K562 (cell line): ENCODE measurements at regions not wholly inside any gene's neighbourhood (a gene's known extent, or its start where the extent isn't known, plus 50 kb on each side); places are given as distances from the start of the nearest gene placed in this dataset.

Experiments used
- ATAC-seq: fragments of 200-7000 bp; cut with Tn5 transposase; 3 replicates; pipeline ENCODE4 v1.9.1; 2020; ENCODE audit warnings: moderate library complexity
- BruUV-seq: library from RNA; stranded (reverse); fragments of 400-500 nt; replicated peaks from 2 replicates; lab custom pipeline; 2021; lab: Mats Ljungman, UMichigan
- CTCF ChIA-PET: fragments of 300-600 bp; formaldehyde crosslinking; extraction: SDS; loops from one replicate; lab custom pipeline; 2021; ENCODE audit warnings: low intra/inter-chr PET ratio; lab: Yijun Ruan, JAX
- POLR2A ChIA-PET: fragments of 300-600, 350-650 bp; sonication (Branson Sonifier 250); formaldehyde crosslinking; extraction: SDS; loops from one replicate; lab custom pipeline; 2021; ENCODE audit warnings: antibody characterized with exemption, inconsistent platforms; lab: Yijun Ruan, JAX
- DNase-seq, 4 experiments: peaks; one replicate each; pipeline versions ENCODE4 v3.0.0 to v3.0.0-alpha.2; 2011 to 2018; ENCODE audit warnings: low spot score in 3 of 4, mixed read lengths in 3 of 4; ENCODE audit errors: extremely low read depth in 1 of 4
- FAIRE-seq: peaks from 2 replicates; lab custom pipeline; 2011; peaks lifted over from hg19 to GRCh38; lab: Jason Lieb, UNC
- H2AFZ ChIP-seq: 2 replicates; pipeline ENCODE4 v1.6.0; 2011; ENCODE audit warnings: low read depth, low read length, control low read depth, inconsistent platforms
- H3K27ac ChIP-seq: fragments of 200-600 bp; 3 replicates; pipeline ENCODE4 v1.8.0; 2011; ENCODE audit warnings: low read depth, mild to moderate bottlenecking, control low read depth, inconsistent platforms, low read length, moderate library complexity, mixed read lengths; ENCODE audit errors: extremely low read depth
- H3K27me3 ChIP-seq, 2 experiments: fragments of 300-600 bp in 1 of 2; 2 replicates in 1 of 2; 3 replicates in 1 of 2; pipeline versions ENCODE4 v1.6.0 to v1.8.0; 2011; ENCODE audit warnings: inconsistent platforms in 2 of 2, low read length in 2 of 2, mild to moderate bottlenecking in 1 of 2, mixed read lengths in 1 of 2, moderate library complexity in 1 of 2; ENCODE audit not compliant: control insufficient read depth in 2 of 2, insufficient read depth in 2 of 2
- H3K36me3 ChIP-seq: fragments of 300-600 bp; 3 replicates; pipeline ENCODE4 v1.8.0; 2011; ENCODE audit warnings: mild to moderate bottlenecking, low read length, inconsistent platforms; ENCODE audit not compliant: control insufficient read depth, insufficient read depth
- H3K4me1 ChIP-seq, 2 experiments: fragments of 200-600 bp in 1 of 2; replicated peaks in 1 of 2; 2 replicates in 1 of 2; 3 replicates in 1 of 2; pipeline versions ENCODE4 v1.5.1 to v1.8.0; 2011; ENCODE audit warnings: inconsistent platforms in 2 of 2, low read length in 2 of 2, mild to moderate bottlenecking in 1 of 2, mixed read lengths in 1 of 2, moderate library complexity in 1 of 2; ENCODE audit not compliant: control insufficient read depth in 2 of 2, insufficient read depth in 2 of 2
- H3K4me2 ChIP-seq: 2 replicates; pipeline ENCODE4 v1.6.1; 2011; ENCODE audit warnings: low read length, control low read depth, inconsistent platforms, mixed read lengths; ENCODE audit not compliant: insufficient read depth
- H3K4me3 ChIP-seq: fragments of 200-600 bp; sonication (generic), shearing (Covaris generic); 2 replicates; pipeline ENCODE4 v1.5.1; 2016; ENCODE audit warnings: control low read depth, inconsistent platforms
- H3K79me2 ChIP-seq: fragments of 200-600 bp; 3 replicates; pipeline ENCODE4 v1.8.0; 2011; ENCODE audit warnings: low read length, inconsistent platforms; ENCODE audit not compliant: control insufficient read depth, insufficient read depth
- H3K9ac ChIP-seq, 2 experiments: 2 replicates each; pipeline versions ENCODE4 v1.6.0 to v1.6.1; 2011; ENCODE audit warnings: low read depth in 2 of 2, low read length in 2 of 2, control low read depth in 1 of 2, inconsistent platforms in 1 of 2, mild to moderate bottlenecking in 1 of 2, mixed read lengths in 1 of 2; ENCODE audit not compliant: insufficient read depth in 1 of 2
- H3K9me1 ChIP-seq: one replicate; pipeline ENCODE4 v1.6.0; 2011; ENCODE audit warnings: inconsistent platforms, mild to moderate bottlenecking, low read length, moderate library complexity; ENCODE audit not compliant: control insufficient read depth, insufficient read depth
- H3K9me3 ChIP-seq: replicated peaks from 2 replicates; pipeline ENCODE4 v1.5.1; 2011; ENCODE audit warnings: low read depth, low read length, inconsistent platforms; ENCODE audit not compliant: control insufficient read depth, insufficient read depth
- H4K20me1 ChIP-seq: replicated peaks from 2 replicates; pipeline ENCODE4 v1.6.1; 2011; ENCODE audit warnings: low read length, inconsistent platforms, mixed read lengths; ENCODE audit not compliant: control insufficient read depth, insufficient read depth
- HDAC1 ChIP-seq, 2 experiments: fragments of 450-650 bp; IDR thresholded peaks; 2 replicates each; pipeline ENCODE4 v1.6.1; 2016 to 2017; ENCODE audit warnings: inconsistent platforms in 1 of 2, mild to moderate bottlenecking in 1 of 2, moderate library complexity in 1 of 2
- HOXB6 ChIP-seq: fragments of 250-450 bp; sonication (Bioruptor Pico); IDR thresholded peaks from 2 replicates; pipeline ENCODE4 v1.5.1; 2022; ENCODE audit warnings: mild to moderate bottlenecking, borderline replicate concordance
- ILF3 ChIP-seq: fragments of 450-650 bp; IDR thresholded peaks from 2 replicates; pipeline ENCODE4 v1.6.1; 2018; ENCODE audit warnings: antibody characterized with exemption, mild to moderate bottlenecking, moderate library complexity, borderline replicate concordance
- MAFG ChIP-seq: fragments of 450-650 bp; conservative IDR thresholded peaks from 2 replicates; pipeline ENCODE4 v1.6.1; 2016; ENCODE audit warnings: missing genetic modification characterization, missing compliant biosample characterization
- MTF1 ChIP-seq: fragments of 250-450 bp; sonication (Bioruptor Pico); IDR thresholded peaks from 2 replicates; pipeline ENCODE4 v1.9.0; 2021; ENCODE audit warnings: moderate library complexity, mild to moderate bottlenecking, inconsistent platforms, borderline replicate concordance
- RBM22 ChIP-seq: fragments of 200-400 bp; formaldehyde crosslinking; IDR thresholded peaks from 2 replicates; pipeline ENCODE4 v1.6.1; 2018; ENCODE audit warnings: low read length, low read depth; ENCODE audit not compliant: poor library complexity, severe bottlenecking
- ZNF133 ChIP-seq: fragments of 250-450 bp; sonication (Bioruptor Pico); IDR thresholded peaks from 2 replicates; pipeline ENCODE4 v1.4.0; 2020; ENCODE audit warnings: mild to moderate bottlenecking
- ZNF551 ChIP-seq: fragments of 250-450 bp; sonication (Bioruptor Pico); IDR thresholded peaks from 2 replicates; pipeline ENCODE4 v1.5.0; 2021; ENCODE audit warnings: mild to moderate bottlenecking, moderate library complexity
- ZNF644 ChIP-seq: fragments of 200-800 bp; sonication (Bioruptor generic); IDR thresholded peaks from 2 replicates; pipeline ENCODE4 v1.6.1; 2016; ENCODE audit warnings: low read depth, missing genetic modification characterization, missing compliant biosample characterization
- ZNF785 ChIP-seq: fragments of 250-450 bp; sonication (Bioruptor Pico); IDR thresholded peaks from 2 replicates; pipeline ENCODE4 v1.4.0; 2020; ENCODE audit warnings: mild to moderate bottlenecking
- WGBS: fragments of 100-300 bp; shearing (Covaris generic); methylation state at CpG from one replicate; pipeline ENCODE4 v1.1.6; 2016; ENCODE audit warnings: low coverage, mixed read lengths; ENCODE audit not compliant: insufficient coverage; ENCODE audit errors: missing lambda C conversion rate; 5-methylcytosine and 5-hydroxymethylcytosine counted together
- in situ Hi-C: fragments of 300-500 bp; cut with MboI; formaldehyde crosslinking; loops from 4 replicates; pipeline ENCODE4 v1.15.0; 2018; ENCODE audit warnings: inconsistent platforms, mixed read lengths
- intact Hi-C: fragments of 100-400 bp; cut with micrococcal nuclease; formaldehyde crosslinking; loops from 2 replicates; pipeline ENCODE4 v1.14.2; 2022

DNA sequence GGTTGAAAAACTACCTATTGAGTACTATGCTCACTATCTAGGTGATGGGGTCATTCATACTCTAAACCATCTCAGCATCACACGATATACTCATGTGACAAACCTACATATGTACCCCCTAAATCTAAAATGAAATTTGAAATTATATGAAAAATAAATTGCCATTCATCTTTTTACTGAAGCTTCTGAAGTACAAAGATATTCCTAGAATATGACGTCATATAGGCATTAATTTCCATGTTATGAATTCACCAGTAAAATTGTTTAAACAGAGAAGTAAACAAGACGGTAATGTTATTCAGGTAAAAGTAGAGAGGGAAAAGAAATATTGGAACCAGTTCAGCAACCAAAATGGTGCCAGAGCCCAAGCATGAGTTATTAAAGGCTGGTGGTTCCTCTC is 173.0 kb downstream of the MRPS30 start:
- 0% methylated on average over 3 of the region's 3 CpGs for WGBS
- H3K4me3 ChIP-seq = no peak overlapping the region
- no peaks in the 10 kb centered on the region for H3K9me3 ChIP-seq
- ATAC-seq (no peak), FAIRE-seq (no peak), DNase-seq (no peak)
- H3K9me1 ChIP-seq = no peaks in the 10 kb centered on the region
- TF ChIP-seq MTF1 (CRISPR knock-in tag) (no peak), ZNF785 (CRISPR knock-in tag) (no peak), HOXB6 (no peak), MAFG (tag) (no peak), ILF3 (no peak), HDAC1 (IDR thresholded peaks at IDR 0.05) (no peak), ZNF644 (tag) (no peak), RBM22 (no peak), ZNF551 (CRISPR knock-in tag) (no peak), ZNF133 (CRISPR knock-in tag) (no peak)
- BruUV-seq = no TSS peak
- no peaks in the 10 kb centered on the region for H3K27me3 ChIP-seq
- no peak overlapping the region for H3K27ac ChIP-seq
- H3K9ac ChIP-seq = no peak overlapping the region
- H3K4me1 ChIP-seq = no peaks in the 10 kb centered on the region
- H3K4me2 ChIP-seq = no peak overlapping the region
- no peaks in the 10 kb centered on the region for H3K79me2 ChIP-seq
- H2AFZ ChIP-seq = no peak overlapping the region
- no peaks in the 10 kb centered on the region for H3K36me3 ChIP-seq
- H4K20me1 ChIP-seq = no peaks in the 10 kb centered on the region
- in situ Hi-C loops = no loop called here
- intact Hi-C loops = no loop called here
- ChIA-PET POLR2A (no interaction called here), CTCF (no interaction called here)
